ELF-1 (cell line): ENCODE measurements at regions not wholly inside any gene's neighbourhood (a gene's known extent, or its start where the extent isn't known, plus 50 kb on each side); places are given as distances from the start of the nearest gene placed in this dataset.

ENCODE experiments used
- DNase-seq: peaks from one replicate; pipeline ENCODE4 v3.0.0-alpha.2; 2016; ENCODE audit warnings: low read depth, low spot score

DNA sequence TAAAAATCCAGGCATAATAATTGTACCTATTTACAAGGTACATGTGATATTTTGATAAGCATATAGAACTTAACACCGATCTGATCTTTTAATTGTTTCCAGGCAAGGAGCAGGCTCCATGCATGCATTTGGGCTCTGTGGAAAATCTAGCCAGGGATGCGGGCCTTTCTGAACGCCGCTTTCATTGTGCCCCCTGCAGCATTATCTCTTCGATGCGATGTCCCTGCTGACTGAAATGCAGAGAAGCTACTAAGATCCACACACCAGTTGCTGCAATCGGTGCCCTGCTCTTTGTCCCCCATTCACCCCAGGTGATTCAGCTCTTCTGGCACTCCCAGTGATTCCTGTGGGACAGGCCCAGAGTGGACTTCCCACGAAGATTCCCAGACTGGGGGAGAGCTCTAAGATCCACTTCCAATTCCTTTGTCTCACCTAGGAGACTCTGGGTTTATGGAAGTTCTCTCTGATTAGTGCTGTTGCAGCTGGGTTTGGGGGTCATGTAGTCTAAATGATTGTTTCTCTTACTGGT, 254.3 kb upstream of the AGA start:
- peak; percentile 29 for DNase-seq

DNA sequence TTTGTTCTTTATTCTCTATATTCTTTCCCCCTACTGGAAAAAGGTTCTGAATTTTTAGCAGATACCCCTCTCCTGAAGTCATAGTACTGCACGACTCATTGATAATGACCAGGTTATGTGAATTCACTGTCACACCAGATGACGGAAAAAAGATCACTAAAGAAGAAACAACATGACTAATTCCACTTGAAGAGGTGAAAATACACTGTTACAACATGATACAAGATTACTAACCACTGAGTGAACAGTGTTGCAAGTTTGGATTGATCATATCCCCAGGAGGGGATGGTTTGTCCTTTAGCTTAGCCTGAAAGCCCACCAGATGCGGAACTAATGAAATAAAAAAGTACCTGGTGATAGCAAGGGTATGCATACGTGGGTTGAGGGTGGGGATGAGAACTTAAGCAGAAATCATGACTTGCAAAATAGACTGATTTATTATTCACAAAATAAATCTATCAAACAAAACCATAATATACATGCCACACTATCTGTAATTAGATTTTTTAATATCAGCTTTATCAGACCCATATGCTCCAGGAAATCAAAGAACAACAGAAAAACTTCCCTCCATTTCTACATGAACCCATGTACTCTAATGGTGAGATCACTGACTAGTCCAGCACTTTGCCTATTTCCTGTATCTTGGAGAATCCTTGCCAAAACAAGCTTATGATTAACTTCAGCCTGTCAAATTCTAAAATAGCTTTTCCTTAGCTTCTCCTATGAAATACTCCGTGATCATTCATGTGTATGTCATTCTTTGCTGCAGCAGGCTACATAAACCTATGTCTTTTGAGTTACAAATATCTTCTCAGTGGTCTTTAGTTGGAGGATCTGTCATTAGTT, 257.4 kb upstream of the AGA start:
- no peak for DNase-seq

DNA sequence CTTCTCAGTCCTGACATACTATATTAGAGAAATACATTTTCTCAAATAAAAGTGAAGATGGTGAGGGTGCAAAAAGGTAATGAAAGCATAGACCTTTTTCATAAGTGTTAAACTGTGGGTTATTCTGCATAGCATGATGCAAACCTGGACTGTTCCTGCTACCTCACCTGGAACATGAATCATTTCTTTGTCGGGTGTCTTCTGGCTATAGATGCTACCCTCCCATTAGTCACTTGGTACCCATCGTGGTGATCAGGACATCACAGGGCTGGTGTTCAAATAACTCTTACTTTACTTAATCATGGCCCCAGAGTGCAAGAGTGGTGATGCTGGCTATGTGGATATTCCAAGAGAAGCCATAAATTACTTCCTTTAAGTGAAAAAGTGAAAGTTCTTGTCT, 264.7 kb upstream of the AGA start:
- DNase-seq: no peak

DNA sequence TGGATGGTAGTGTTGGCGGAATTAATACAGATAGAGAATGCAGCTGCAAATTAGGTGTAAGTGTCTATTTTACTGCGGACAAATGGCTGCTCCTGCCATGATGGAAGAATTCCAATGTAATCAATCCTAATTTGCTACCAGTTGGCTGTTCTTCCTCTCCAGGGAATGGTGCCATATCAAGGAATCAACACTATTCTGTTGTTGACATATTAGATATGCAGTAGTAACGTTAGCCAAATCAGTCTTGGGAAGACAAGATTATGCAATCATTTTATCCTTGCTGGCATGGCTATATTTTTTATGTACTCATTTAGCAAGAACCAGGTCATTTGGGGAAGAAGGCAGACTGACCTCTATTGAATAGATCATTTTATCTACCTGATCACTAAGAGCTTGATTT, 271.2 kb upstream of the AGA start:
- no peak for DNase-seq

DNA sequence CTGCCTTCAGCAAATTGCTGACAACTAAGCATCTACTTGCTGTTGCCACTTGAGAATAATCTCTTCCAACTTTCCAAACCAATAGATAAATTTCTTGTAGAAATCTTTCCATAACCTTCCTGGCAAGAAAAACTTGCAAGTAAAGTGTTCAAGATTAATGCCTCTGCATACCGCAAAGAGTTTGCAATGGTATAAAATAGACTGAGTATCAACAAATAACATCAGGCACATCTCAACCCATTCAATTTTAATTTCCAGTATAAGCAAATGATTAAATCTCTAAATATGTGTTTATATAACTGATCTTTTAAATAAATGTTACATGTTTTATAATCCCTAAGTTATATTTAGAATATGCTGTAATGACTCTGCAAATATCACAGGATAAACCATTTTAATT, 275.2 kb upstream of the AGA start:
- DNase-seq: no peak

DNA sequence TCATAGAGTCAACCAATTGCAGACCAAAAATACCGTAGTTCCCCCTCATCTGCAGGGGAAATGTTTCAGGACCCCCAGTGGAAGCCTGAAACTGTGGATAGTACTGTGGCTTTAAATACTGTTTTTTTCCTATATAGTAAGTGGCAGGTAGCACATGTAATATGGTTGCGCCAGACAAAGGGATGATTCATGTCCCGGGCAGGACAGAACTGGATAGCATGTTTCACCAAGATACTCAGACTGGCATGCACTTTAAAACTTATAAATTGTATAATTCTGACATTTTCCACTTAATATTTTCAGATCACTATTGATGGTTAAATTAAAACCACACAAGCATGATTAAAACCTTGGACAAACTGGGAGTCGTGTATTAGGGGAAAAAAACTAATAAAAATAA, 276.3 kb upstream of the AGA start:
- no peak for DNase-seq

DNA sequence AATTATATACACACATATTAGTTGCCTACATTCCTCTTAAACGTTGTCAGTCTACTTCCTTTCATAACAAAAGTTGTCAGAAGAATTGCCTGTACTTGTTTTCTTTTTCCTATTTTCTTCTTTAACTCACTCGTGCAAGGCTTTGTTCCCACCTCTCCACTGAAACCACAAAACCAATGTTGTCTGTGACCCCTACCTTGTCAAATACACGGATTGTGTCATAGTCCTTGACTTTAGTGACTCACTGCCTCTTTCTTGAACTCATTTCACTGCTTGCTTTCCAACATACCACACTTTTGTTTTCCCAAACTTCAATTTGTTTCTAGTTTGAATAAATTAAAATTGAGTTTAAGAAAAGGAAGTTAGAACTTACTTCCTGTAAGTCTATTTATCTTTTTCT, 283.9 kb upstream of the AGA start:
- DNase-seq: no peak

DNA sequence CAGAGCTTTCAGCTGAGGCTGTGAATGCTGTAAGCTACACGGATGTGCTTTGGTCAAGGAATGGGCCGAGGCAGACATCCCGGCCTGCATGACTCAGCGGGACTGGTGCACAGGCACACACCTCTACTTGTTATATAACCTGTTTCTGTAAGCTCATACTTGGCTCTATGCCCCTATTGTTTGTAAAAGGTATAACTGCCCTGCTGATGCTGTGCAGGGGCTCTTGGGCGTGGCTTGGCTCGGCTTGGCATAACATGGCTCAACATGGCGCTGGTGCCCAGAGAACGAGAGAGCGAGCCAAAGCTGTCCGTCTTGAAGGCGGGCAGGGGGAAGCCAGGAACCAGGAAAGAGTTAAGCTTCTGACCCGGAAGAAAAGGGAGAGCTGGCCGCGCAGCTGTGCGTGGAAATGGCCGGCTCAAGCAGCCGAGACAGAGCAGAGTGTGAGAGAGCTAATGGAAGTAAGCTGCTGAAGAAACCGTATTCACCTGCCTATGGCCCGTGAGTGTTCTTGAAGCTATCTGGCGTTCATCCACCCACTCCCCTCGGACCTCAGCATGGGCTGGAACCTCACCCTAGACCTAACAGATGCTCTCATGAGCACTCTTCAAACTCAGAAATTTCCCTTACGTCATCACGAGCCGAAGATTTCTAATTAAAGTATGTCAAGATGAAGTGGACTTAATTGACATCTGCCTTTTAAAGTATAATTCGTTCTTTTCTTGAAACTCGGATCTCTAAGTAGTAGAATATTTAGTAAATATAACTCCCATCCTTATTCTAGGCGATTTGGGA, 286.3 kb upstream of the AGA start:
- DNase-seq: peak; percentile 6

DNA sequence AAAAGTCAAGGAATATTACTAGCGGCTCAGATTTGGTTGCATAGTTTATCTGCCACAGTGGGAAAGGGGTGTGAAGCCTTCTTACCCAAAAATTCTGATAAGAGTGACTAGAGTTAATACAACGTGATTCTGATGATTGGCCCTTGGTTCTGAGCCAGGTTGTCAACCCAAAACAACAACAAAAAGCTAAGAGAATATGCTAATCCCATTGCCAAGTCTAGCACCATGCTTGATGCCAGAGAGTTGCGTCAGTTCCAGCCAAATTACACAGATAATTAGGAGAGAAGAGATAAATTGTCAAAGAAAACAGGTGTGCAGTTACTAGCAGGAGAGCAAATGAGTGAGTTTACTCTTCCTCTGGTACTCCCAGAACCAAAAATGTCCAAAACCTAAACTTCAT, 287.4 kb upstream of the AGA start:
- no peak for DNase-seq

DNA sequence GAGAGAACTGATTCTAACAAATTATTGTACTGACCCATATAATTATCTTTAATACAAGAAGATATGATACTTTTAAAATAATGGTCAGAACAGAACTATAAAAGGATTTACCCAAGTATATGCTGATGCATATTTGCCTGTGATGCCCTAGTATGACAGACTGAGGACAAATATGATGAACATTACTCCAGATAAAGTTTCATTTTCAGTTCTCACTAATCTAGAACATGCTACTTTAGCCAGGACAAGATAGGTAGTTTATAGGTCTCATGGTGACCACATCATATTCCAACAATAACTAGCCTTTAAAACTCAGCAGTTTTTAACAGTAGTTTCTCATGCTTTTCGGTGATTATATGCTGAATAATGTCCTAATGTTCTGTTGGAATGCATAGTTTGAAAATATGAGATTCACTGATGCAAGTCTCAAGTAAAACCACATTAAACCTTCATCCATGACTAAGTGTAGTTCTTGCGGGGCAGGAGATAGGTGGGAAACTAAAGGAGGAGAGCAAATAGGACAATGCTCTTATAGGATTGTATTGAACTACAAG, 295.2 kb upstream of the AGA start:
- no peak for DNase-seq

DNA sequence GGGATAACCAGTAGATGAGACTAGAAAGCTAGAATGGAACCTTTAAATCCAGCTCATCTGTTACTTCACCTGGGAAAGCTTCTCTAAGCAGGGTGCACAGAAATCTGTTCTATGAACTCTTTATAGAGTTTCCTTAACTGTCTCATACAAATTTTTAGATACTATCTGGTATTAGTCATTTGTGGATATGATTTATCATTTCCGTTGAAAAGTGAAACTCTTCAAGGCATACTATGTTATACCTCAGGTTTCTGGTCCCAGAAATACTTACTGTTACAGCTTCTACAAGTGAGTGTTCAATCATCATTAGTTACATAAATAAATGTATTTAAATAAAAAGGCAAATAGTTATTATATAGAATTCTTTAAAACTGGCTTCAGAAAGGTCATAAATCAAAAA, 298.3 kb upstream of the AGA start:
- DNase-seq: no peak

DNA sequence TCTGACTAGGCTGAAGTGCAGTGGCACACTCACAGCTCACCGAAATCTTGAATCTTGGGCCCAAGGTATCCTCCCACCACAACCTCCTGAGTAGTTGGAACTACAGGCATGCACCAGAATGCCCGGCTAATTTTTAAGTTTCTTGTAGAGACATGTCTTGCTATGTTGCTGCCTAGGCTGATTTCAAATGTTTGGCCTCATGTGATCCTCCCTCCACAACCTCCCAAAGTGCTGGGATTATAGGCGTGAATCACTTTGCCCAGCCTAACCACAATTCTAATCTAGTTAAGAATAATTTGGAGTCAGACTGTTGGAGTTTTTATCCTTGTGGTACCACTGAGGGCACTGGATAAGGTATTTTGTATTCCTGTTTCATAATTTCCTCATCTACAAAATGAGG, 317.5 kb upstream of the AGA start:
- DNase-seq: no peak

DNA sequence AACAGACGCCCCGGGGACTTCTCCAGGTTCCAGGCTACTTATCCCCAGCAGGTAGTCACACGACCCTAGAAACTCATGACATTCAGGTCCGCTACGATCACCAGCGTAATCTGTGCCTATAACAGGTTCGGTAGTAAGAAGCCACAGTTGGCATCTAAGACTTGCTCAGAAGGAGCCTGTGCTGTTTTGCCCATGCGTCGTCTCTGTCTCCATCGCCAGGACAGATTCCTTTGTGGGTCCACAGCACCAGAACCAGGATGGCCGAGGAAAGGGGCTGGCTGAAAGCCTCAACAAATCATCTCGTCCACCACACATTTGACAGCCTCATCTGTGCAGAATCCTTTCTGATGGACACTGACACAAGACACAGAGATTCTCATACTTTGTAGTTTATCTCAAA, 319.5 kb upstream of the AGA start:
- DNase-seq: no peak

DNA sequence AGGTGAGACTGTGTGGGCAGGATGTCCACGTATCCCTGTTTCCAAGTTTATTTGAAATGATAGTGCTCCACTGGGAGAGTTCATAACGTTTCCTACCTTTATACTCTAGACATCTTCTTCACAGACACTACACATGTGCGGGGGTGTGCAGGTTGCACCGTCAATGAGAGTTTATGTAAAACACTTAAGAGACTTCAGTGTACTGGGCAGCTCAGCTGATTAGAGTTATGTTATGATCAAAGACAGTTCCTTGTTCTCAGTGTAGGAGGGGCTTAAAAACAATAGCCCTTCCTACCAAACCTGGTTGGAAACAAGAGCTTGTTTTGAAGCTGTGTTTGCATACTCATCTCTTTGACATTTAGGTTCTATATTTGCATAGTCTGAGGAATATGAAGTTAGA, 326.9 kb upstream of the AGA start:
- no peak for DNase-seq

DNA sequence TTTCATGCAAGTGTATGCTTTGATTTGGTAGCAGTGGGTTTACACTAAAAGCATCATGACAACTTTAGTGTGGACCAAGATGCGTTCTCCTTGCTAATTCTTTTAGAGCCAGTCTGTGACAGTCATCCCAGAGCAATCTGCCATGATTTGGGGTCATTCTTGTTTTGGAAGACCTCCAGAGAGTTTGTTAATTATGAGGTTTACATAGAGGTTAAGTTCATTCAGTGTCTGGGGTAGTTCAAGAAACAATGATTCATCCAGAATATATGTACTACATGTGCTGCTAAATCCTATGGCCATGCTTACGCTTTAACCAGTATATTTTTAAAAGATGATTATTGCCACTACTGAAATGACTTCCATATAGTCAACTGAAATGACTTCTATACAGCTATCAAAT, 328.5 kb upstream of the AGA start:
- no peak for DNase-seq

DNA sequence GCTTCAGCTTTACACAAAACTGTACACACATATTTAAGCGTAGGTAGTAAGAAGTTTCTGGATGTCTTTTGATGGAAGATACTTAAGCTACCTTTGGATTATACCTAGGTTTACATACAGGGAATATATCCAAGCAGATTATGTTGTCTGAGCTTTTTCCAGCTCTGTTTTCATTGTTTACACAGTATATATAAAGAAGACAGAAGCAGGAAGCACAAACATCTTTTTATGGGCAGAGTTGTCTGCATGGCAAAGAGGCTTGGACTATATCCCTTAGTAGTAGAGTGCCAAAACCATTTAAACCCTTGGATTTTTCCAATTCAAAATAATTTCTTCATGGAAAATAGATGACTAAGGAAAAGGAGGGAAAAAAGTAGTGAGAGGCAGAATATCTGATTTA, 329.4 kb upstream of the AGA start:
- no peak for DNase-seq

DNA sequence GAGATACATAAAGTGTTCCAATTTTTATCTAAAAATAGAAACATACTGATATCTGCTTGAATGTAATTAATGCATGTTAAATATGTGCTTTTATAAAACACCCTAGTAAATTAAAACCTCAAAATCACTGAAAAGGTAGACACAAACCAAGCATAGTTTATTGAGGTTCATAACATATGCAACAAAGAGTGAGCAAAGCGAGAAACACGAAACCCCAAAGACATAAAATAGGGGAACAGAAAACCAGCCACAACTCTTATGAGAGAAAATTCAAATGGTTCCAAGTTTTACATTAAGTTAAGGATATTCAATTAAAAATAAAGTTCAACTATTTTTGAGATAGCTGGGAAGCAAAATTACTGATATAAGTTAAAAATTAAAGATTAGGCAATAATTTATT, 336.4 kb upstream of the AGA start:
- DNase-seq: no peak

DNA sequence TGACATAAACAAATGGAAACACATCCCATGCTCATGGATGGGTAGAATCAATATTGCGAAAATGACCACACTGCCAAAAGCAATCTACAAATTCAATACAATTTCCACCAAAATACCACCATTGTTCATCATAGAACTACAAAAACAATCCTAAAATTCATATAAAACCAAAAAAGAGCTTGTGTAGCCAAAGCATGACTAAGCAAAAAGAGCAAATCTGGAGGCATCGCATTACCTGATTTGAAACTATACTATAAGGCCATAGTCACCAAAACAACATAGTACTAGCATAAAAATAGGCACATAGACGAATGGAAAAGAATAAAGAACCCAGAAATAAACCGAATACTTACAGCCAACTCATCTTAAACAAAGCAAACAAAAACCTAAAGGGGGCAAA, 342.8 kb upstream of the AGA start:
- DNase-seq: no peak

DNA sequence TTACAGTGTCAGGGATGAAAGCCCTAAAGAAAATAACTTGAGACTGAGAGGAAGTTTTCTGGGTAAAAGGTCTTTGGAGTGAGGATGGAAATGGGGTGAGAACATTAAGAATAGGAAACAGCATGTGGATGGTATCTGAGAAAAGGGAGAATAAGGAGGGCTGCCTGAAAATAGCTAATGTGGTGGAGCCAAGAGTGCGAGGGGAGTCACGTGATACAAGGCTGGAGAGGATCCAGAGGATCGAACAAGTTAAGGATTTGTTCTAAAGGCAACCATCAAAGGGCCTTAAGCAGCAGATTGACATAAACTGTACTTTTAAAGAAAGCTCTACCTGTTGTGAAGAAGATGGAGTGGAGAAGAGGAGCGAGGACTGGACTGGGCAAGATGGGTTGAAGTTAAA, 347.4 kb upstream of the AGA start:
- no peak for DNase-seq

DNA sequence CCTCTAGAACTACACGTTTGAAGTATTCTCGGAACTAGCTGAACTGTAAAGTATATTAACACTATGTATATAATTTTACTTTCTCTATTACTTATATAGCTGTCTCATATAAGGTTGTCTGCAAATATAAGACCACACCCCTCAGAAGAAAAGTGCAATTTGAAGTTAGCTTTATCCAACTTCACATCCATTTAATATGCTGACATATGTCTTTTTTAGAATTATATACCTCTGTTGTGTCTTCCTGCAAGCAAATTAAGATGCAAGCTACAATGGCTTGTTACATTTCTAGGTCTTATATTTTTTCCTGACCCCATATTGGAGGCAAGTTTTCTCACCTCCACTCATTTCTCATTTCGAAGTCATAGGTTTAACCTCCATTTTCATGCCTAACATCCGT, 349.0 kb upstream of the AGA start:
- no peak for DNase-seq

DNA sequence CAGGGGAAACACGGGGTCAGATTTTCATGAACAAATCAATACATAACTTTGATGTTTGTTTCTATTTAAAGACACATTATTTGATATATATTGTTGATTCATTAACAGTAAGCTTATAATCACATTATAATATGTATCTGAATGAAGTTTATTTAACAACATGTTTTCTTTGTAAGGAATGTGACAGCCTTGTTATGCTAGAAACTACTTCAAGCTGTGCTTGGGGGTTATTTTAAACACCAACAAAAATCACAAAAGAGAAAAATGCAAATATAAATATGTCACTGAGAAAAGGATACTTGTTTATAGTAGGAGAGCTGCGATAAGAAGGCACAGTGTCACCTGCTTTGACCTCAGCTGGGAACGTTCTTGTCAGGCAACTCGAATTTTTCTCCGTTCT, 354.6 kb upstream of the AGA start:
- DNase-seq: no peak

DNA sequence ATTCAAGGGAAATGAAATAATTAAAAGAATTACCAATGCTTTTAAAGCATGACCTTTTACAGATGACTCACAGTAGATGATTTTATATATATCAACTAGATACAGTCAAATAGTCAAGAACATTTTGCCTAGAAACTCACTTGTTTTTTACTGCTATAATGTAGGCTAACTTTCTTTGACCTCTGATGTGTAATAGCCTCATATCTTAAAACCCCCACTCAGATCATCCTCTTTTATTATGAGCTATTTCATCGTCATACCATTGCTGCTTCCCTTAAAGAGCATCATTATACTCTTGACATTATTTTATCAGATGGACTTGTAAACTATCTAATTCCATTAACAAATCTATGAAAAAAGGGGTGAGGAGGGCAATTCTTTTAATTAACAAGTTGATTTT, 355.9 kb upstream of the AGA start:
- no peak for DNase-seq

DNA sequence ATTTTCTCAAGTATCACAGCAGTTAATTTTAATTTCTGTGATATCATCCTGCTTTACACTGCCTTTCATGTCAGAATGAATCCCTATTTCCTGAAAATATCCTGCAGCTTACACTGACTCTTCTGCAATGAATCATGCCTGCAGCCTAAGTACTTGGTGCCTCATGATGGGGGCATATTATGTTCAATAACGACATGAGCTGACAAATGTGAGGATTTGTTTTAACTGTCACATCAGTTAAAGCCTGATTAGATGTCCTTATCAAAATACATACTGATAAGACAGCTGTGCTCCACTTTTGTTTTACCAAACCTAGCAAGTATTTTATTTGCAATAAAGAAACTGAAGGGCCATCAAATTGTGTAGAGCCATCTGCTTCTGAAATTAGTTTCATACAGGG, 359.9 kb upstream of the AGA start:
- no peak for DNase-seq
